ENCODE measurements at regions not wholly inside any gene's neighbourhood (a gene's known extent, or its start where the extent isn't known, plus 50 kb on each side); places are given as distances from the start of the nearest gene placed in this dataset.

GRCh38 chrX:69036674-69037573 lies 128.3 kb downstream of the PJA1 start:
- Mint-ChIP-seq H3K9me3 (no peaks in the 10 kb centered on the region), H3K27me3 (ENCODE audit: low read depth) (no peaks in the 10 kb centered on the region), H3K36me3 (ENCODE audit: low read depth) (no peaks in the 10 kb centered on the region), H3K4me1 (peaks cover 7% of the 10 kb centered on the region), H3K27ac (ENCODE audit: unreplicated experiment) (peak overlapping the region; percentile 14), H3K4me3 (no peak overlapping the region)
- DNase-seq (ENCODE audit: low read depth, low spot score) = no peak
- no peak for TF ChIP-seq CTCF (conservative IDR thresholded peaks at IDR 0.05)

GRCh38 chrX:69034451-69034850 lies 130.8 kb downstream of the PJA1 start:
- no peak for TF ChIP-seq CTCF (conservative IDR thresholded peaks at IDR 0.05)
- no peak overlapping the region for H3K27ac Mint-ChIP-seq (ENCODE audit: unreplicated experiment)
- no peak overlapping the region for H3K4me3 Mint-ChIP-seq
- DNase-seq (ENCODE audit: low read depth, low spot score) = no peak
- peaks cover 13% of the 10 kb centered on the region for H3K4me1 Mint-ChIP-seq
- no peaks in the 10 kb centered on the region for H3K27me3 Mint-ChIP-seq (ENCODE audit: low read depth)
- H3K9me3 Mint-ChIP-seq = no peaks in the 10 kb centered on the region
- H3K36me3 Mint-ChIP-seq (ENCODE audit: low read depth) = no peaks in the 10 kb centered on the region

GRCh38 chrX:69033936-69034335 lies 131.3 kb downstream of the PJA1 start:
- H3K4me1 Mint-ChIP-seq = peaks cover 13% of the 10 kb centered on the region
- no peaks in the 10 kb centered on the region for H3K36me3 Mint-ChIP-seq (ENCODE audit: low read depth)
- no peak for DNase-seq (ENCODE audit: low read depth, low spot score)
- H3K27ac Mint-ChIP-seq (ENCODE audit: unreplicated experiment) = no peak overlapping the region
- no peaks in the 10 kb centered on the region for H3K27me3 Mint-ChIP-seq (ENCODE audit: low read depth)
- no peaks in the 10 kb centered on the region for H3K9me3 Mint-ChIP-seq
- no peak overlapping the region for H3K4me3 Mint-ChIP-seq
- no peak for TF ChIP-seq CTCF (conservative IDR thresholded peaks at IDR 0.05)

- Mint-ChIP-seq H3K27ac (ENCODE audit: unreplicated experiment) (no peak overlapping the region), H3K4me3 (no peak overlapping the region), H3K36me3 (ENCODE audit: low read depth) (no peaks in the 10 kb centered on the region), H3K9me3 (no peaks in the 10 kb centered on the region), H3K27me3 (ENCODE audit: low read depth) (no peaks in the 10 kb centered on the region), H3K4me1 (peaks cover 13% of the 10 kb centered on the region)
- no peak for TF ChIP-seq CTCF (conservative IDR thresholded peaks at IDR 0.05)
- no peak for DNase-seq (ENCODE audit: low read depth, low spot score)
Measured at GRCh38 chrX:69032601-69033000, 132.7 kb downstream of the PJA1 start.

GRCh38 chrX:69031971-69032391 lies 133.3 kb downstream of the PJA1 start:
- Mint-ChIP-seq H3K9me3 (no peaks in the 10 kb centered on the region), H3K27ac (ENCODE audit: unreplicated experiment) (no peak overlapping the region), H3K27me3 (ENCODE audit: low read depth) (no peaks in the 10 kb centered on the region), H3K36me3 (ENCODE audit: low read depth) (no peaks in the 10 kb centered on the region), H3K4me1 (peaks cover 7% of the 10 kb centered on the region), H3K4me3 (no peak overlapping the region)
- no peak for TF ChIP-seq CTCF (conservative IDR thresholded peaks at IDR 0.05)
- DNase-seq (ENCODE audit: low read depth, low spot score) = no peak
